CD4-positive, CD25-positive, alpha-beta regulatory T cell (primary cell): ENCODE measurements at regions not wholly inside any gene's neighbourhood (a gene's known extent, or its start where the extent isn't known, plus 50 kb on each side); places are given as distances from the start of the nearest gene placed in this dataset.

ENCODE experiments used
- ATAC-seq, 2 donors: fragments of 150-1000 bp; cut with Tn5 transposase; one replicate each; pipeline ENCODE4 v1.10.0; 2021; ENCODE audit warnings: low read depth in 2 of 2, moderate number of reproducible peaks in 2 of 2, moderate library complexity in 1 of 2
- DNase-seq, 3 donors: peaks; one replicate each; pipeline versions ENCODE4 v3.0.0 to v3.0.0-alpha.2; 2012 to 2022; ENCODE audit warnings: mixed read lengths in 1 of 3
- H3K27ac ChIP-seq: one replicate; pipeline ENCODE4 v1.7.0; 2013; ENCODE audit warnings: mild to moderate bottlenecking, low read length; ENCODE audit not compliant: insufficient read depth, poor library complexity, severe bottlenecking
- H3K27me3 ChIP-seq: one replicate; pipeline ENCODE4 v1.7.0; 2013; ENCODE audit warnings: low read length; ENCODE audit not compliant: control insufficient read depth, insufficient read depth
- H3K36me3 ChIP-seq: one replicate; pipeline ENCODE4 v1.7.0; 2013; ENCODE audit warnings: mild to moderate bottlenecking, low read length, moderate library complexity; ENCODE audit not compliant: control insufficient read depth, insufficient read depth
- H3K4me1 ChIP-seq: 2 replicates; pipeline ENCODE4 v1.7.0; 2013; ENCODE audit warnings: mild to moderate bottlenecking, low read length; ENCODE audit not compliant: insufficient read depth, control insufficient read depth, poor library complexity, severe bottlenecking
- H3K4me3 ChIP-seq: one replicate; pipeline ENCODE4 v1.7.0; 2013; ENCODE audit warnings: low read depth, mild to moderate bottlenecking, low read length, moderate library complexity
- H3K9me3 ChIP-seq, 2 experiments: 1 replicate in 1 of 2; 2 replicates in 1 of 2; pipeline ENCODE4 v1.7.0; 2013; ENCODE audit warnings: low read length in 2 of 2, mild to moderate bottlenecking in 1 of 2, moderate library complexity in 1 of 2; ENCODE audit not compliant: control insufficient read depth in 2 of 2
- H3K27ac Mint-ChIP-seq, 3 donors: one replicate each; pipeline ENCODE4 v1.8.0; 2020 to 2022; ENCODE audit warnings: mild to moderate bottlenecking in 3 of 3, mixed read lengths in 3 of 3, moderate library complexity in 2 of 3
- H3K27me3 Mint-ChIP-seq: one replicate; pipeline ENCODE4 v1.8.0; 2022; ENCODE audit warnings: mild to moderate bottlenecking, mixed read lengths
- H3K36me3 Mint-ChIP-seq: one replicate; pipeline ENCODE4 v1.8.0; 2020; ENCODE audit warnings: mixed read lengths
- H3K4me1 Mint-ChIP-seq, 4 donors: one replicate each; pipeline ENCODE4 v1.8.0; 2020 to 2022; ENCODE audit warnings: mixed read lengths in 4 of 4, mild to moderate bottlenecking in 1 of 4
- H3K4me3 Mint-ChIP-seq, 4 donors: one replicate each; pipeline ENCODE4 v1.8.0; 2020 to 2022; ENCODE audit warnings: mild to moderate bottlenecking in 4 of 4, mixed read lengths in 4 of 4, moderate library complexity in 3 of 4
- H3K9me3 Mint-ChIP-seq, 7 donors: one replicate each; pipeline ENCODE4 v1.8.0; 2020 to 2022; ENCODE audit warnings: mixed read lengths in 7 of 7, mild to moderate bottlenecking in 3 of 7, moderate library complexity in 2 of 7

DNA sequence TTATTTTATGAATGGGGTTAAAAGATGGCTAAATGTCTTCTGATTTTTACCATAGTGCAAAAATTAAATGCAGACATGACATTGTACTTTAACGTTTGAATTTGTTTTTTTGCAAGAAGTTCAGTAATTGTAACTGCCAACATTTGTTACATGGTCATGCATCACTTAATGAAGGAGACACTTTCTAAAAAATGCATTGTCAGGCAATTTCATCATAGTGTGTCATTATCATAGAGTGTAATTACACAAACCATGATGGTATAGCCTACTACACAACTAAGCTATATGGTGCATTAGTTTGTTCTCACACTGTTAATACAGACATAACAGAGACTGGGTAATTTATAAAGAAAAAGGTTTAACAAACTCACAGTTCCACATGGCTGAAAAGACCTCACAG is 50.0 kb upstream of the NAA35 start:
- Mint-ChIP-seq H3K27me3 (peaks cover 7% of the 10 kb centered on the region), H3K36me3 (no peaks in the 10 kb centered on the region), H3K27ac (no peak overlapping the region), H3K4me1 (no peaks in the 10 kb centered on the region), H3K4me3 (no peak overlapping the region), H3K9me3 (peaks cover 0 to 10% (median 2%) of the 10 kb centered on the region in 7 donors)
- Histone ChIP-seq H3K4me3 (no peak overlapping the region), H3K27me3 (no peaks in the 10 kb centered on the region), H3K9me3 (no peaks in the 10 kb centered on the region), H3K4me1 (no peaks in the 10 kb centered on the region), H3K27ac (no peak overlapping the region), H3K36me3 (no peaks in the 10 kb centered on the region)
- DNase-seq: no peak
- no peak for ATAC-seq
